GM21576 (cell line): ENCODE measurements at regions not wholly inside any gene's neighbourhood (a gene's known extent, or its start where the extent isn't known, plus 50 kb on each side); places are given as distances from the start of the nearest gene placed in this dataset.
"Not testable (repeated sequence)": the region's sequence is repeated elsewhere in the genome, so short reads cannot be mapped to it uniquely, and the experiment has no call there.

Experiments
- ATAC-seq: cut with Tn5 transposase; IDR thresholded peaks from one replicate; pipeline ENCODE4 v1.9.1; 2021; ENCODE audit warnings: mild to moderate bottlenecking, moderate library complexity; ENCODE audit not compliant: unreplicated experiment

DNA sequence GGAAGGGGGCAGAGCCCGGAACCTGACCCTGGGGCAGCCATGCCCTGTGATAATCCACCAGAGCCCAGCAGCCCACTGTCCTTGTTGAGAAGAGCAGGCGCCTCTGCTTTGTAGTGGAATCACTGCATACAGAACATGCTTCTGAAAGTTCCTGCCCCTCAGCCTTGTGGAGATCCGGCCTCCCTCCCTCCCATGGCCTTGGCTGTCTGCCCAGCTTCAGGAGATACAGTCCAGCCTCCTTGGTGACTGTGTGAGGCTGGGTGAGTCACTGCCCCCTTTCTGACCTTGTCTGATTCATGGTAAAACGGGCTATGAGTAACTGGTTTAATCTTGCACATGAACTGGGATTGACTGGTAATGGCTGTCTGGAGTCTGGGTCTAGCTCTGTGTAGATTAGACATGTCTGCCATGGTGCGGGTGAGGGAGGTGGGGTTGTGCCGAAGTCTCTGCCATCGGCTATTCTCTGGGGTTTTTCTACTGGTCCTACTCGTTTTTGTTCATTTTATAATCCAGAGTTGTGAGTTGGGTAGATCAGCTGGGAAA lies 144.0 kb upstream of the ZNF469 start:
- not testable (repeated sequence) for ATAC-seq

DNA sequence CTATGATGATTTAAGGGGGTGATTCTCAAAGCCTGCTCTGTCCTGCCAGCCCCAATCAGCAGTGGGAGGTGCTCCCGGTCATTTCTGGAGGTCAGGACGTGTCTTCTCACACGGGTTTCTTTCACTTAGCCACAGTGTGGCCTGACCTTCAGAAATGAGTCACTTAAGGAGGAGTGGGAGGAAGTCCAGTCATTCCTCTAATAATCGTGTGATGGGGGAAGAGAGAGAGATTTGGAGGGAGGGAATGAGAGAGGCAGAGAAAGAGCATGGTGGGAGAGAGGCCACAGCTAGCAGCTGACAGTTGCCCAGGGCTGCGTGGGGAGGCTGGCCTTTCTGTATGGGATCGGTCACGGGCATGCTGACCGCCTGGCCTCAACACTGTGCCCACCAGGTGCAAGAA lies 142.6 kb upstream of the ZNF469 start:
- ATAC-seq: not testable (repeated sequence)

DNA sequence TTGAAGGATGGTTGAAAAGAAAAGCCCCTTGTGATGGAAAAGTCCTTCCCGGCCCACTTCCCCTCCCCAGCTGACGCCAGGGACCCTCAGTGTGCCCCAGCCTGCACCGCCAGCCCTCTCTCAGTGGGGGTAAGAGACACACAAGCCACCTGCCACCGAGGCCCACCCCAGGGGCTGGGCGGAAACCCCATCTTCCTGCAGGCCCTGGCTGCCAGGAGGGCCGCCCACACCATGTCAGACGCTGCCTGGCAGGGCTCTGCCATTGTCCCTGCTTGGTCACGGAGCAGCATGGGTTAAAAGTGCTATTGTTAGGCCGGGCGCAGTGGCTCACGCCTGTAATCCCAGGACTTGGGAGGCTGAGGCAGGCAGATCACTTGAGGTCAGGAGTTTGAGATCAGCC lies 142.0 kb upstream of the ZNF469 start:
- ATAC-seq: not testable (repeated sequence)

DNA sequence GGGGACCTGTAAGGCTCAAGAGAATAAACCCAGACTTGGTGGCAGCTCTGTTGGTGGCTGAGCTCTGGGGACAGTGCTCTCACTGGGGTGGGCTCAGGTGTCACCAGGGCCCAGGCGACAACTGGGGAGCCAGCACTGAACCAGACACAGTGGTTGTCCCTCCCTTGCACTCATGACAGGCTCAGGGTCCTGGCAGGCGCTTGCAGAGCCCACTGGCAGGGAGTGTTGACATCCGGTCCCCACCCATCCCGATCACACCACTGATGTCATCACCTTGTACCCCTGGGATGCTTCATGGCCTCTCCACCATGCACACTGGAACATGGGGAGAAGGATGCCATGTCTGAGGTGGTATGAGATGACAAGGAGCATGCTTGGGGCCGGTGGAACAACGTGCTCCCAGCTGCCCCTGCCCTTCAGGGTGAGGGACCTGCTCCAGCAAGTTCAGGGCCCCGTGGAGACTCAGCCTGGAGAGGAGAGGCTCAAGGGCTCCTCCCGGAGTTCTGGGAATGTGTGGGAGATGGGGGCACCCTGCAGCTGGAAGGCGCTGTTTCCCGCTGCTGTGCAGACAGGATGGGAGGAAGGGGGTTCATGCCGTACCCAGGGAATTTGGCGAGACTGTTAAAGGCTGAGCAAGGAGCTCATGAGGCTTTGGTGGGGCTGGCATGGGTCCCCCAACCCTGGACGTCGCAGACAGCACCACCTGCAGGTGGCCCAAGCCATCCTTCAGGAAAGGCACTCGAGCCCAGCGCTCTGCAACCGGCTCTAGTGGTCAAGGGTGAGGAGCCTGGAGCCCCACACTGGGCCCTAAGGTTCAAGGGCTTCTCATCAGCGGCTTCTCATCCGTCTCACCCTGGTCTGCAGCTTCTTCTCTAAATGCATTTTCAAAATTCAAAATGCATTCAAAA lies 141.1 kb upstream of the ZNF469 start:
- ATAC-seq: not testable (repeated sequence)

DNA sequence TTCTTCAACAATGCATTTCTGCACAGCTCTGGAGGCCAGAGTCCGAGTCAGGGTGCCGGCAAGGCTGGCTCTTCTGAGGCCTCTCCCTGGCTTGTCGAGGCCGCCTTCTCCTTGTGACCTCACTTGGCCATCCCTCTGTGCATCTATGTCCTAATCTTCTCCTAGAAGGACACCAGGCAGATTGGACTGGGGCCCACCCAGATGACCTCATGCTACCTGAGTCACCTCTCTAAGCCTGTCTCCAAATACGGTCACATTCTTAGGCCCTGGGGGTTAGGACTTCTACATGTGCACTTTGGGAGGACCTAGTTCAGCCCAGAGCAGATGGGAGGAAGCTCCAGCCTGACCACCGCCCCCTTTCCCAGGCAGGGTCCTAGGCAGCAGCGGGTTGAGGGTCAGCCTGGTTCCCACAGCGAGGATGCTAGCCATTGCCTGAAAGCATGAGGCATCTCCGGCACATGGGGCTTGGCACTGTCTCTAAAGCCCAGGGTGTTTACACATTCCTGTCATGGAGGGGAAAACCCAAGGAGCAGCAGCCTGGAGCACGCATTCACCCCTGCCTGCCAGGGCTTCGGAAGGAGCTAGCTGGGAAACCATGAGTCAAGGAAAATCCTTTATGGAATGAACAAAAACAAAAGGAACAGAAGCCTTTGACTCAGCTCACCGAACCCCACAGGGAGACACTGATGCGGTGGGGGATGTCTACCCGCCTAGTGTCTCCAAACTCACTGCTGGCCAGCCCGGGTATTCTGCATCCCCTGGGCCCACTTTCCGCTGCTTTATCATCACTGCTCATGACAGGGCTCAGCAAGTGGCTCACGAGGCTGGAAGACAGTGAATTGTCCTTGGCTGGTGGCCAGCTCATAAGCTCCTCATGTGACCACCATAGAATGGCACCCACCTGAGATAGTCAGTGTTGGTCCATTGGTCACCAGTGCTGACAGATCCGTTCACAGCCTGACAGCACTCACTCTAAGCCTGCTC lies 140.2 kb upstream of the ZNF469 start:
- ATAC-seq: not testable (repeated sequence)

DNA sequence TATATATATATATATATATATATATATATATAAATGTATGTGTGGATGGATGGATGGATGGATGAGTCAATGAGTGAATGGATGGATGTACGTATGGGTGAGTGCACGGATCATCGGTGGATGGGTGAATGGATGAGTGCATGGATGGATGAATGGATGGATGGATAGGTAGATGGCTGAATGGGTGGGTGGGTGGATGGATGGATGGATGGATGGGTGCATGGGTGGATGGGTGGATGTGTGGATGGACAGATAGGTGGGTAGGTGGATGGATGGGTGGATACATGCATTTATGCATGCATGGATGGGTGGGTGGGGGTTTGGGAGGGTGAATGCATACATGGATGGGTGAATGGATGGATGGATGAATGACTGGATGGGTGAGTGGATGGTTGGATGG lies 138.8 kb upstream of the ZNF469 start:
- ATAC-seq: not testable (repeated sequence)

DNA sequence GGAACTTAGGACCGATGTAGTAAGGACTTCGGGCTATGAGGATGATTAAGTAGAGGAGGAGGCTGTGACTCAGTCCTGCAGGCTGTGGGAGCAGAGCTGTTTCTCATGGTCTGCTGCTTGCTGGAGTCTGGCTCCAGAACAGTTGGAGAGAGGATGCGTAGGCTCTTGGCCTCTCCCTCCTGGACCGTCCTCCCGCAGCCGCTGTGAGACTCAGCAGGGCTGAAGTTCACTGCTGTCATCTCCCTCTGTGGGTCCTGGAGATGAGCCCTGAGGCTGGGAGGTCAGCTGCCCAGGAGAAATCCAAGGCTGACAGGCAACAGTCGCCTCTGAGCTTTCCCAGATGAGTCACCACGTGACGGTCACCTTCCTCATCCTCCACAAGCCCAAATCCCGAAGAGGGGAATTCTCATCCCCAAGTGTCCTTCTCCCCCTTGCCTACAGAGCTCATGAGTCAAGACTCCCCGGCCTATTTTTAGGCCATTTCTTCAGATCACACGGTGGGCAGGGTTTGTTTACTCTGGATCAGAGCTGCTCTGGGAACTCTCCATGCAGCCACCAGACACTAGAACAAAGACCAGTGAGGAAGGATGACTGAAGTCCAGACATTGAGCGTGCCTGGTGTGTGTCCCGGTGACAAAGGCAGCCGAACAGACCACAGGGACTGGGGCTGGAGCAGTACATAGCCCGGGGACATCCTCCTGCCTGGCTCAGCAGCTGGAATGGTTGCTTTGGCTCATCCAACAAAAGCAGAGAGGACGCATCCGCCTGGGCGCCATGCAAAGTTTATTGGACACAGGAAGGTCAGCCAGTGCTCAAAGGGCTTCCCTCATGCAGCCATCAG lies 137.3 kb upstream of the ZNF469 start:
- not testable (repeated sequence) for ATAC-seq

DNA sequence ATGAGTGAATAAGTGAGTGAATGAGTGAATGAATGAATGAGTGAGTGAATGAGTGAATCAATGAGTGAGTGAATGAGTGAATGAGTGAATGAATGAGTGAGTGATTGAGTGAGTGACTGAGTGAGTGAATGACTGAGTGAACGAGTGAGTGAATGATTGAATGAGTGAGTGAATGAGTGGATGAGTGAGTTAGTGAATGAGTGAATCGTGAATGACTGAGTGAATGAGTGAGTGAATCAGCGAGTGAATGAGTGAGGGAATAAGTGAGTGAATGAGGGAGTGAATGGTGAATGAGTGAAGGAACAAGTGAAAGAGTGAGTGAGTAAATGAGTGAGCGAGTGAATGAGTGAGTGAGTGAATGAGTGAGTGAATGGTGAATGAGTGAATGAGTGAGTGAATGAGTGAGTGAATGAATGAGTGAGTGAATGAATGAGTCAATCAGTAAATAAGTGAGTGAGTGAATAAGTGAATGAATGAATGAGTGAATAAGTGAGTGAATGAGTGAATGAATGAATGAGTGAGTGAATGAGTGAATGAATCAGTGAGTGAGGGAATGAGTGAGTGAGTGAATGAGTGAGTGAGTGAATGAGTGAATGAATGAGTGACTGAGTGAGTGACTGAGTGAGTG lies 135.7 kb upstream of the ZNF469 start:
- not testable (repeated sequence) for ATAC-seq

DNA sequence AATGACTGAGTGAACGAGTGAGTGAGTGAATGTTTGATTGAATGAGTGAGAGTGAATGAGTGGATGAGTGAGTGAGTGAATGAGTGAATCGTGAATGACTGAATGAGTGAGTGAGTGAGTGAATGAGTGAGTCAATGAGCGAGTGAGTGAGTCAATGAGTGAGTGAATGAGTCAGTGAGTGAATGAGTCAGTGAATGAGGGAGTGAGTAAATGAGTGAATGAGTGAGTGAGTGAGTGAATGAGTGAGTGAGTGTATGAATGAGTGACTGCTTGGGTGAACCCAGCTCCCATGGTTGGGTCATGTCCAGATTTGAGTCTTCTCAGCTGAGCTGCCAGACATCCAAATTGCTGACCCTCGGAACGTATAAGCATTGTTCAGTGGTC lies 135.2 kb upstream of the ZNF469 start:
- ATAC-seq: not testable (repeated sequence)

DNA sequence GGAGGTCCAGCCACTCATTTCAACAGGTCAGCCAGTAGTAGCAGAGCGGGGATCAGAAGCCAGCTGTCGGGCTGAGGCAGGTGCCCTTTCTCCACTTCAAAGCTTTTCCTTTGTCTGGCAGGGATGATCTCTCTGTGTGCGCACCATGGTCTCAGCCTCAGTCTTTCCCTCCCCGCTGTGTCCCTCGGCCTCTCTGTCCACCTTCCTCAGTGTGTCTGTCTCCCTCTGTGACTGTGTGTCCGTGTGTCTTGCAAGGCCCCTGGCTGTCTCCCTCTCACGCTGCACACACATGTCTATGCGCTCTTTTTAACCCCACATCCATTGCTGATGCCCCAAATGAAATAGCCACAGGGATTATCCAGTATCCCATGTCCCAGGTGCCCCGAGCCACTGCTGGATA lies 134.0 kb upstream of the ZNF469 start:
- ATAC-seq: not testable (repeated sequence)

DNA sequence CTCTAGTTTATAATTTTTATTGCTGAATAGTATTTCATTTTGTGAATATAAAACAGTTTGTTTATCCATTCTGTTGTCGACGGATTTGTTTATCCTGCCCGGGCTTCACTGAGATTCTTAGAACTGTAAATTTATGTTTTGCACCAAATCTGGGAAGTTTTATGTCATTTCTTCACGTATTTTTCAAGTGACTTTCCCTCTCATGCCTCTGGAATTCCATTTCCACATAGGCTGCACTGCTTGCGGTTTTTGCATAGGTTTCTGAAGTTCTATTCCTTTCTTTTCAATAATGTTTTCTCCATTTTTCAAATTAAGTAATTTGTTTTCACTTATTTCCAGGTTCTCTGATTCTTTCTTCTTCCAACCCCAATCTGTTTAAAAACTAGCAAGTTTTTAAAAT lies 132.4 kb upstream of the ZNF469 start:
- not testable (repeated sequence) for ATAC-seq

DNA sequence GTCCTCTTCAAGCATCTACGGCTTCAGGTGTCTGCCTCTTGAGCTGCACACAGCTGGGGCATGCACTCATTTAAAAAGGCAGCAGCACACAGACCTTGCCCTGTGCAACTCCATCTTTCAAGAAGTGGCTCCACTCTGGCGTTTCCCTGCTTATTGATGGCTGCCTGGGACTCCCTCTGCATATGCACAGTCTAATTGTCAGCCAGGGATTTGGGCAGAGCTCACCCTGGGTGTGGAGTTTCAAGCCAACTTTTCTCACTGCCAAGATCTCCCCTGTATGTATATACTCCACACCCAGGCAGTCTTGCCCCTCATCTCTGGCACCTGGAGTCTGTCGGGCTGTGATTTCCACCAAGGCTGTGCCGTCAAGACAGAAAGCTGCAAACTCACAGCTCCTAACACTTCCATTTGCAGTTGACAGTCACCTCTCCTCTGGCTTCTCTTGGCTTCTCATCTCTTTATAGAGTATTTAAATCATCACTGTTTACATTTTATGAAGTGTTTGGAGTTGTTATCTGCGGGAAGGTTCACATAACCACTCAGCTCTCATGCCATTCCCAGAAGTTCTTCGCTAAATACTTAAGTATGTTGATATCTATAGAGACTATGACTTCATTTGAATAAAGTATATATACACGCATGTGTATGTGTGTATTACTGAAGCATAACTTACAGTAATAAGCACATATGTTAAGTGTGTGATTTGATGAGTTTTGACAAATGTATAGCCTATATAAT lies 130.5 kb upstream of the ZNF469 start:
- ATAC-seq: not testable (repeated sequence)

DNA sequence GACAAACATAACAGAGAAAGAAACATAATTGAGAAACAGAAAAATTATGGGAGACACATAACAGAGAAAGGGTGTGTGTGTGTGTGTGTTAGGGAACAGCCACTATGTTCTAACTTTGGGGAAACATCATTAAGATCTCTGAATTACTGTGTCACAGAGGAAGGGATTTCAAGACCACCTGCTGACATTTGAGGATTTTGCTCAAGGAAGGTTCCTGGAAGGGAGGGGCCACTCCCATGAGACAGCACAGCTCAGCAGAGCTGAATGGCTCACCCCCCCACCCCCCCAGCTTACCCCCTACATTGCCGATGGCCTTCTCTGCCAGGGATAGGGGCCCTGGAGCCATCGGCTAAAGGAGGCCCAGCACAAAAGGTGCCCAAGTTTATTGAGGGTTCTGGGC lies 124.6 kb upstream of the ZNF469 start:
- ATAC-seq: not testable (repeated sequence)

DNA sequence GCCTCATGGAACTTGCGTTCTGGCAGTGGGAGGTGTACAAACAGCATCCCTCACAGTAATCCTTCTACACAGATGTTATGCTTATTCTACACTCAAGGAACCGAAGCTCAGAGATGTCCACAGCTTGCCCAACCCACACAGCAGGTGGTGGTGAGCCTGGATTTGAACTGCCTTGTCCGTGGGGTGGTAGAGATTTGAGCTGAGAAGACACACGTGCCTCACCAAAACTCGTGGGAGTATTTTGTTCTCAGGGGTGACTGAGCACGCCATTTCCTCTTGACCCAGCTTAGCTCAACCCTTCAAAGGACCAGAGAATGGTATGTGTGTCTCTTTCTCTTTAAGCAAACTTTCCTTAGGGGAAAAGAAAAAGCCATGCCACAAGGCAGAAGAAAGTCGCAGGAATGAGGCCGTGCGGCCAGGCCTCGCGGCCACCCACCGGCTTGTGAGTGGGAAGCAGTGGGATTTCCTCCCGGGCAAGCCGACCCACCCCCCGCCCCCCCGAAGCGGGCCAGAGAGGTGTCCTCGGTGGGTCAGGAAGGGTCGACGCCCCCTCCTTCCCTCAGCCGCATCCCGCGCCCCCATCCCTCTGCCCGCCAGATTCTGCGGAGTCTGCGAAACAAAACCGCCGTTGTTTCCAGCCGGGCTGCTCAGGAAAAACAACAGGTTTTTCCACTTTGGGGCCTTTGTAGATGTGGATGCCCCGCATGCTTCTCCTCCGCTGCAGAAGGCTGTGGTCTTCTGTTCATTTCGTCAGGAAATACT lies 123.8 kb upstream of the ZNF469 start:
- not testable (repeated sequence) for ATAC-seq

DNA sequence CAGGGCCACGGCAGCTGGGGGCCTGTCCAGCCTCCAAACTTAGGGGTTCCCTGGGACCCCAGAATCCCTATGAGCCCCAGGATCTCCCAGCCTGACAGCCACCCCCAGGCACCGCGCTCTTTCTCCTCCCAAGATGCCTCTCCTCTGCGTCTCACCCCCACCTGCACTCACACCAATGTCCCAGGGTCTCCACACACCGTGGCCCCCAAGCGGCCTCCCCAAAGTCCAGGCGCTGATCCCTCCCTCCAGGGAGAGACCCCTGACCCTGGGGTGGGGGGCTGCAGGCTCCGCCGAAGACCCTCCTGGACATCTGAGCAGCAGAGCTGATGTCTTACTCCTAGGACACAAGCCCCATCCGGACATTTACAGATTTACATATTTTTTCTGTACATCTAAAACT lies 123.2 kb upstream of the ZNF469 start:
- not testable (repeated sequence) for ATAC-seq

DNA sequence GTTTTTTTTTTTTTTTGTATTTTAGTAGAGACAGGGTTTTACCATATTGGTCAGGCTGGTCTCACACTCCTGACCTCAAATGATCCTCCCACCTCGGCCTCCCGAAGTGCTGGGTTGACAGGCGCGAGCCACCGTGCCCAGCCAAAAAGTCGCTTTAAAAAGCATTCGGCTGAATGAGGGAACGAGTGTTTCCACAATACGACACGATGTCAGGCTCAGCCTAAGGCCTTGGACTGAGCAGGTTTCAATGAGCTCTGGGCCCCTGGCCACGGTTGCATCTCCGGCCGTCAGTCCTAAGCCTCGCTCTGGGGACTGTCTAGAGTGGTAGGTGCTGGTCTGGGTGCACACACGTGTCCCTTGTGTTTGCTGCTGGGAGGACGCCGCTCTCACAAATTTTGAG lies 122.6 kb upstream of the ZNF469 start:
- not testable (repeated sequence) for ATAC-seq

DNA sequence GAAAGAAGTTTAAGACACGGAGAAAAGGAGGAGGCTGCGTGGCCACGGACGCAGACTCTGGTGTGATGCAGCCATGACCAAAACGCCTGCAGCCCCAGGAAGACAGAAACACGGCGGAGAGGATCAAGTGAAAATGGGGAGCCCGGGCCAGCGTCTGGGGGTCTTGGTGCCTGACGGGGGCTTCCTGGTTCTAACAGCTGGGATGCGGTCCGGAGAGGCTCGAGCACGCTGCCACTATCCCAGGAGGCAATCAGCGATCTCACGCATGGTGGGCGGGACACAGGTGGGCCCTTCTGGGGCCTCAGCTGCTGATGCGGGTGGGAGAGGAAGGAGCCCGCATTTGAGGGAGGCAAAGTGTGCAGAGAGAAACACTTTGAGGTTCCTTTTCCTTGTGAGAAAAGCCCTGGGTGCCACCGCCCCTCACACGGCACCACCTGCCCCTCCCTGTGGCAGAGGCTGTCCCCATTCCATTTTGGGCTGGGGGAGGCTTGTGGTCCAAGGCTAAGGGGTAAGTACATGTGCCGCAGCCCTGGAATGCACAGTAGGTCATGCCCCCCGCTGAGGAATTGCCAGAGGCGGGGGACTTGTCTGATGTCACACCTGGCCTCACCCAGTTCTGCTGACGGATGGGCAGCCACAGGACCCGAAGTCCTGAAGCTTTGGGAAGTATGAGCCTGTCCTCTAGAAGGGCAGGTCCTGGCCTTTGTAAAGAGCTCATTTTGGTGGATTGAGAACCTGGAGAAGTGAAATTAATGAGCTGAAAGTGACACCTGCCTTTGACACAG lies 121.7 kb upstream of the ZNF469 start:
- not testable (repeated sequence) for ATAC-seq
